GM21786 (cell line): ENCODE measurements at regions not wholly inside any gene's neighbourhood (a gene's known extent, or its start where the extent isn't known, plus 50 kb on each side); places are given as distances from the start of the nearest gene placed in this dataset.

ENCODE experiments used
- ATAC-seq: cut with Tn5 transposase; IDR thresholded peaks from one replicate; pipeline ENCODE4 v1.9.1; 2021; ENCODE audit not compliant: unreplicated experiment

DNA sequence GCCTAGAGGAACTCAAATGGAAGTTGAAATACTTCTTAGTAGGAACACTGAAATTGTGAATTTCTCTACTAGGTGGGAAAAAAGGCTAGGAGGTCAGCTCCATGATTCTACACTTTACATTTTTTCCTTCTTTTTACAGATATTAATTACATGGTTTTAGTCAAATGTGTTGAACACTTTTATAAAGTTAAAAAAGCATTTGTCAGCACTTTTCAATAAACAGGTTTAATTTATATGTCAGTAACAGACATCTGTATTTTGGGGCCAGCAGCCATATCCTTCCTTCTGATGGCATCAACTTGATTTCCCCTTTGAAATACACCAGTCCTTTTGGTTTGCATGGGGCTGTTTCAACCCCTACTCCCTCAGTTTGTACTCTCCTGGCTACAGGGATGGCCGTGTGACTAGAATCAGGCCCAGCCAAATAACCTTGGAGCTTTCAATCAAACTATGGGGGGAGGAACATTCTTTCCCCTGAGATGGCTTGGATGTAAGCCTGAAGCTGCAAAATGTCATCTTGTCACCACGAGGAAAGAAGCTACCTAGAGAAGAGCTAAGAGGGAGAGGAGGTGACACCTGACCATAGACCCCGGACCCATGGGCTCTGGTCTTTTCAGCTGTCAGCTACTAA is 171.0 kb upstream of the NEBL start:
- no peak for ATAC-seq

DNA sequence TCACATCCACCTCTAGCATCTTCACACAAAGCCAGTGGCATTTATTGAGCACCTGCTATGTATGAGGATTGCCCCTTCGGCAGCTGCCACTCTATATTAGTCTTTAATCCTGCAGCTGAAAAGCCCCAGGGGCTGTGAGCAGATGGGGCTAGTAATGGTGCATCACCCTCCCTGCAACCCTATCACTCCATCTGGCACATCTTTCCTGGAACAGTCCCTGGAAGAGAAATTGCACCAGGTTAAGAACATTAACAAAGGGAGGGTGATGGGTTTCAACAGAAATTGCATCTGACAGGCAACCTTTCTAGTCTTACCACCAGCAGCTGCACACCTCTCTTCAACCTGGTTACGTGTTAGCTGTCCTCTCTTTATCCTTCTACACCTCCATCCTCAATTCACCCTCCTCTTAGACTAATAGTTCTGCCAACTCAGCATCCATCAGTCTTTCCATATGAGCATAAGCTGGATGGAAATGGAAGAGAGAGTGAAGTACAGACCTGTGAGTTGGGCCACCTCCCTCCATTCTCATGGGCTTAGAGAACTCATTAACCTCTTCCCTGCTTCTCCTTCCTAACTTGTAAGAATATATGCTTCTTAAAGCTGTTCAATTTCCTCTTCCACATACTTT is 168.6 kb upstream of the NEBL start:
- ATAC-seq: no peak

DNA sequence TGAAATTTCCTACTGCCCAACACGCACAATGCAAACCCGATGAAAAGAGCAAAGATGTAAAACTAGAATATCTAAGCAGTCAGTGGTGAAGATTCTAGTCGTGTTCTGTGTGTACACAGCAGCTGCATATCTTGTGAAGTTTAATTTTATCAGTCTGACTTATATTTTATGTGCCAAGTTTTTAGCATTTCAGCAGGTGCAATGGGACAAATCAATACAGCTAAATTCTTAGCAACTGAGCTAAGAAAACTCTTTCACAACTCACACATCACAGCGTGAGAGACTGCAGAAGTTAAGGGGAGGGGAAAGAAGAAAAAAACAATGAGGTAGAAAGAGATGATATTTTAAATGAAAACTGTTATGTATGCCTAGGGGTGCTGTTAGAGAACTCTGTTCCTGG is 164.9 kb upstream of the NEBL start:
- ATAC-seq: no peak

DNA sequence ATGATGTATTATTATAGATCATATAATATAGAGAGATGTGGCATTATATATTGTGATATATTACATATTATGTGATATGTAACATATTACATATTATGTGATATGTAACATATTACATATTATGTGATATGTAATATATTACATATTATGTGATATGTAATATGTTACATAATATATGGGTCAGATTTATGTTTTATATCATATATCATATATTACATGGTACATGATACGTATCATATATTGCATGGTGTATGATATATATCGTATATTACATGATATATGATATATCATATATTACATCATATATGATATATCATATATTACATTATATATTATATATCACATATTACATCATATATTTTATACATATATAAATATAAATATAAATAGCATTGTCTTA is 164.1 kb upstream of the NEBL start:
- ATAC-seq: no peak

DNA sequence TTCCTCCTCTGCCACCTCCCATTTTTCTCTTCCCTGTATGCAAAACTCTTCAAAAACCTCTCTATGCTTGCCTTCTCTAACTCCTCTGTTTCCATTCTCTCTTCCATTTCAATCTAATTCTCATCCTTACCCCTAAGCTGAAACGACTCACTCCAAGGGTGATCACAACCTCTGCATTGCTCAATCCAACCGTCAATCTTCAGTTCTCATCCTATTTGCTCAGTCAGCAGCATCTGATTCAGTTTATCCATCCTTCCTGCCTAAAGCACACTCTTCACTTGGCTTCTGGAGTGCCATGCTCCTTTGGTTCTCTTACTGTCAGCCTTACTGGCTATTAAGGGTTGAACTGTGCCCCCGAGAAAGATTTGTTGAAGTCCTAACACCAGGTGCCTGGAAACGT is 163.5 kb upstream of the NEBL start:
- ATAC-seq: no peak

DNA sequence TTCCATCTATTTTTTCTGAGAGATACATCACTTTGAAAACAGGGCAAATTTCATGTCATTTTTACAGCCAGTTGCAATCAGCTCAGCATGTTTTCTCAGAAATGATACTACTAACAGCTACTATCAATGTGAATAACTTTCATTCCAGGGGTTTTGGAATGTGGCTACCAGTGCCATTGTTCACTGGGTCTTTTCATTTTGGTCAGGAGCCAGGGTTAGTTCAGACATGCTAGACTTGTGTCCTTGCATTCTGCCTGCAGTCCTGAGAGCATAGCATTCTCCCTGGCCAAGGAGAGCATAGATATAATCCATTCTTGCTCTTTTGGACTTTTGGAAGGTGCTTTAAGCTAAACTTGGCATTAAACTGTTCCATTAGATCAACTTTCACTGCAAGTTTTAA is 160.9 kb upstream of the NEBL start:
- ATAC-seq: no peak

DNA sequence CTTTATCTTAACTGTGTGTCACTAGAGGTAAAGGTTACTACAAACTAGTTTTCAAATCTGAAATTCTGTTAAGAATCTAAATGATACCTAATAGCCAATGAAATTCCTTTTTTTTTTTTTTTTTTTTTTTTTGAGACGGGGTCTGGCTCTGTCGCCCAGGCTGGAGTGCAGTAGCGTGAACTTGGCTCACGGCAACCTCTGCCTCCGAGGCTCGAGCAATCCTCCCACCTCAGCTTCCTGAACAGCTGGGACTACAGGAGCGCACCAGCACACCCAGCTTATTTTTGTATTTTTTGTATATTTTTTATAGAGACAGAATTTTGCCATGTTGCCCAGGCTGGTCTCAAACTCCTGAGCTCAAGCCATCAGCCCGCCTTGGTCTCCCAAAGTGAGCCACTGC is 160.3 kb upstream of the NEBL start:
- no peak for ATAC-seq

DNA sequence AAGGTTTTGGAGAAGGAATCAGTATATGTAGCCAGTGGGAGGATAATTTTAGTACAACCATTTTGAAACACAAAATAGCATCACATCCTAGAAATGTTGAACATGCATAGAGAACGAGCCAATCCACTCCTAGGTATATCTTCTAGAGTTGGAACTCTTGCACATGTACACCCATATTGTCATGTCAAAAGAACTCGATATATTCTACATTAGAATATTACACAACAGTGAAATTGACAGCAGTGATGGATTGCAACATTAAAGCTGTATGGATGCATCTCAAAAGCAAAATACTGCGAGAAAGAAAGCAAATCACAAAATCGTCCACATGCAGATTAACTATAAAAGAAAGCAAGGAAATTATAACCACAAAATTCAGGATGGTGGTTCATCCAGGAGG is 159.3 kb upstream of the NEBL start:
- ATAC-seq: no peak

DNA sequence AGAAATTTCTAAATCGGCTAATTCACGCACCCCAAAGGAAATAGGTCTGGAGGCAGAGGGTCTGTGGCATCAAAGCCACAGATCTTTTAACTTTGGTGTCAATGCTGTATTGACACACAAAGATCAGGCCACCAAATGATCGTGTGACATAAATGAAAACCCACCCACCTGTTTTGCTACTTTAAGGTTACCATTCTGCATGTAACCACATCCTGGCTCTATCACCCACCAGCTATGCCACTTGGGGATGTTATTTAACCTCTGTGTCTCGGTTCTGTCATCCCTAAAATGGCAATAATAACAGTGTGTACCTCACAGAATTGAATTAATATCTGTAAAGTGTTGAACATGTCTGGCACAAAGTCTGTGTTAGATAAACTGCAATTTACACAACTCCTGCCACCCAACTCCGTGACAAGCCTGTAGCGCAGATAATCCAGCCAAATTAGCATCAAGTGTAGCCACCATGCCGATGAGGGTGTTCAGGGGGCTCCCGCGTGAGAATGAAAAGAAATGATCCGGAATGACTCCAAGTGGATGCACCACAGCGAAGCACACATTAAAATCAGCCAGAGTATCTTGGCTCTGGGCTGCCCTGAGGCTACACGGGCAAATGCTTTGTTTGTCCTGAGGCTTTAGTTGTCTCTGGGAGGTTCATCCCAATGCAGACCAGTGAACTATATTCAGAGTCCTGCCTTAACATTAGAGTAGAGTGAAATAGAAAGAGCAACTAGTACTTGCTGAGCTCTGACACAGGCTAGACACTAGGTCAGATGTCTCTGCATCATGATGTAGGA is 158.4 kb upstream of the NEBL start:
- no peak for ATAC-seq

DNA sequence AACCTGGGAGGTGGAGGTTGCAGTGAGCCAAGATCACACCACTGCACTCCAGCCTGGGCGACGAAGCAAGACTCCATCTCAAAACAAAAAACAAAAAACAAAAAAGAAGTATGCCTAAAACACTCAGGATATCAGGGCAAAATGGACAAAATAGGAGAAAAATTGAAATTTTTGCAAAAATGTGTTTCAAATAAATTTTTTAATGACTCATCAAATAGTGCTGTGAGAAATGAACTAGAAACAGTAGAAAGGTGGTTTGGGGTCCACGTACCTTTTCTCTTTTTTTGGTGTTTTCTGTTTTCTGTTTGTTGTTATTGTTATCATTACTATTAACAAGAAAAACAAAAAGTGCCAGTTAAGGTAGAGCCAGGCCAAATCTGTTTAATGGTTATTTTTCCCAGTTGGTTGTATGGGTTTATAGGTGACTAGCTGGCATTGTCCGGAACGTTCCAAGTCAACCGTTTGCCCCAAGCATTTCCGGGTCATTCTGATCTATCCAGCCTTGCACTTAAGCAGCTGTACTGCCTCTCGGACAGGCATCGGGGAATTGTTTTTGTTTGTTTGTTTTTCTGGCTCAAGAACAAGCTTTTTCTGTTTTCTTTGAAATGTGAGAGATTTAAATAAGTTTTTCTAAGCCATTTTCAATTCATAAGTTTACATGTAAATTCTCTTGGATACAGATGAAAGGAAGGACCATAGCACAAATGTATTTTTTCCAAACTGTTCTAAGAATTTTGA is 157.0 kb upstream of the NEBL start:
- ATAC-seq: no peak

DNA sequence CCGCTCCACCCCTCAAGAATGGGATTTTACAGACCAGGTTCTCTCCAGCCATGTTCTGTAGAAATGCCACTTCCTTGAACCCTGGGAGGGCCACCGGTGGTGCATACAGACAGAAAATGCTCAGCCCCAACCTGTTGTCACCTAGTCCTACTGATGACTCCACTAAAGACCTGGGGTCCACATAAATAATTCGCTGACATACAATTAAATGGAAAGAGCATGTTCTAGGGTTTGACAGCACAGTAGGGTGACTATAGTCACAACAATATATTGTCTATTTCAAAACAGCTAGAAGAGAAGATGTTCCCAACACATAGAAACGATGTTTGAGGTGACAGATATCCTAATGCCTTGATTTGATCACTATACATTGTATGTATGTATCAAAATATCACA is 155.6 kb upstream of the NEBL start:
- ATAC-seq: no peak

DNA sequence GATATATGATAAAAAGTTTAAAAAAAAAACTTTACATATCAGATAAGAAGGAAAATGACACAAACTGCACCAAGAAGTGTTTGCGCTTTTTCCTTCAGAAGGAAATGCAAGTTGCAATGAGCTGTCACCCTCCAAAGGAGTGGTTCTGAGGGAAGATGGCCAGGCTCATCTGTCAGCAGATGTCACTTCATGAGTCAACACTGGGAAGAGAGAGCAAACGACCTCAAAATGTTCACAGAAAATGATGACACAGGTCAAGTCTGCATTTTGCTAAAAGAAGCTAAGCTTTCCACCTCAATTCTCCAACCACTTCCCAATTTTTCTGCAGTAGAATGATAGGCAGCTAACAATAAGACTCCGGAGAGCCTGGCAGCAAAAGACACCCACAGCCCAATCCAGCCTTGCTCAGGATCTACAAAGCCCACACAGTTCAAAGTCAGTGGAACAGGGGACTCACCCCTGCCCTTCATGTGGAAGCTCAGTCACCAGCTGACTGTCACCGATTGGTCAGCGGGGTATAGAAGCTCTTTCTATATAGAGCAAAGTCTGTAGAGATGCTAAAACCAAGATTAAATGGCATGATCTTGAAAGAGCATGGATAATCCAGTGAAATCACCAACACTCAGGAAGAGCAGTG is 155.1 kb upstream of the NEBL start:
- no peak for ATAC-seq

DNA sequence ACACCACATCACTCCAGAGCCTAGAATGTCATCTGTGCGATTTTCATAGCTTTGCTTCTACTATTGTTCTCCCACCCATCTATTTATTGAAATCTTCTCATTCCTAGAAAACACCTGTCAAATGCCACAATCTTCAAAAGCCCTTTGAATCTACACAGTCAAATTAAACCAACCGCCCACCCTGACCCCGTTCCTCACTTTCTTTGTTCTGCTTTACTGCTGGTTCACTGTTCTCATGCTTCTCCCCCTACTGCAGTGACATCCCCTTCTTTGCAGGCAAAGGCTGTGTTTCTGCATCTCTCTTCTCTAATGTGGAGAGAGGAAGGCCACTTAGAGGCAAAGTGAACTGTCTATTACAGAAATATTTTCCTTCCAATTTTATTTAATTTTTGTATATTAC is 152.4 kb upstream of the NEBL start:
- ATAC-seq: no peak

DNA sequence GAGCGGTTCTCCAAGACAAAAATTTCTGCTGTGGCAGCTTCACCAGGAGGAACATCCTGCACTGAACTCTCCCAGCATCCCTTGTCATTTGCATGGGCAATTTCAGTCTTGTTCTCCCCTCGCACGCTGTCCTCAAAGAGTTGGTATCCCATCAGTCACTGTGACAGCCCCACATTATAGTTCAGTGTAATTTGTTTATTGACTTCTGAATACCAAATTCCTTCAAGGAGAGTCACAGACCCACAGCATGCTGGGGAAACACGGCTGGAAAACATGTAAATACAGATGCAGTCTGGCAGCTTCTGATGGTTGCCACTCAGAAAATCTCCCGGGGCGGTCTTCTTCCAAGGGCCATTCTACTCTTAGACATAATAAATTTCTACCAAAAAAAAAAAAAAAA is 151.0 kb upstream of the NEBL start:
- ATAC-seq: no peak

DNA sequence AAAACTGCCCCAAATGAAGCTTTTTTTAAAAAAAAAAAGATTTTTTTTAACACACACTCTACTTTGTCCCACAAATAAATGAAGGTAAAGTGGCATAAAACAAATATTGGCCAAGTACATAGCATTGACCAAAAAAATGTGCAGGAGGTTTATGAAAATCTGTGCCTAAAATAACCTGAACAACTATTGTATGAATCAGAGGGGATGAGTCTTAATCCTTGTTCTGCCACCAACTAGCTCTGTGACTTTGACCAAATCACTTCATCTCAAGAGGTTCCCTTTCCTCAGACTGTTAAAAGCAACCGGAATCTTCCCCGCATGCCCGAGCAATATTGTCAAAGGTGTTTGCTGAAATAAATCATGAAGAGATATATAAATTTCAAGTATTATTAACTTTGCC is 150.4 kb upstream of the NEBL start:
- no peak for ATAC-seq

DNA sequence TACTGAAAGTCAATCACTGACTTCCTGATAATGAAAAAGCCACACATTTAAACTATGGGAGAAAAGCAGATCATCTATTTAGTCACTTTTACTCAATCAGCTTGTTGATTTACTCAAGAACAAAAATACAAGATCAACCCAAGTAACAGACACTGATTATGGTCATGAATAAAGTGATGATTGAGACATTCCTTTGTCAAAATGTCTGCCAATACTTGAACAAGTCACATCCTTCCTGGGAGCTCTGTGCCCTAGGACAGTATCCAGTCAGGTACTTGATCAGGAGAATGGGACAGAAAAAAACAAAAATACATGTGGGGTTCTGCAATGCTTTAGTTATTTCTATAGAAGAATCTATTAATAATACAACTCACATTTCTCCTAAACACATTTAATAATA is 150.0 kb upstream of the NEBL start:
- no peak for ATAC-seq

DNA sequence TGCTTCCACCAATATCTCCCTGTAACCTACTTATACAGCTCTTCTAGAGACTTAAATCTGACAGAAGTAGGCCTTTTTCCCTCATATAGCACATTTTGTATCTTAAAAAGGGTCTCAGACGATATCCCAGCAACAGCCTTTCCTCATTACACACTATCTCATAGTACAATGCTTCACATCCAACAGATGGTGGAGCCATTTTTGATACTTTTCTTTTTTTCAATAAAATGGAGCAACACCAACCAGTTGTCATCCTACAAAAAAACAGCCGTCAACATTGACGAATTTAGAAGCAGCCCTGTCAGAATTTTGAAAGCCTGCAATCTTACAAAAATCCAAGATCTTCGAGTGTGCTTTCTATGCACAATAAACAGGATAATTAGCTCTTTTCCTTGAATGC is 145.9 kb upstream of the NEBL start:
- ATAC-seq: no peak

DNA sequence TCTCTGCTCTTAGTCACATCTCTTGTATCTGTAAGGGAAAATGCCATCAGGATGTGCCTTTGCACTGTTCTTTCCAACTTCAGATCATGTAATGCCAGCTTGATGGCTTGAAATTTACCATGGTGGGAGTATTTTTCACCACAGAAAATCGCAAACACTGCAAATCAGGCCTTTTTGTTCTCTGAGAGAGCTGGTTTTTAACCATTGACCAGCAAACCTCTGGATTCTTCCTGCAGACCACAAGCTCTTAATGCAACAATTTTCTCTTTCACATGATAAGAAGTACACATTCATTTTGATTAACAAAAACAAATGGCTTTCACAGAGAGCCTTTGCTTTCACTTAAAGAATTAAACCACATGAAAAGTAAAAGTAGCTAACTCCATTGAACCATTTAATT is 145.4 kb upstream of the NEBL start:
- no peak for ATAC-seq

DNA sequence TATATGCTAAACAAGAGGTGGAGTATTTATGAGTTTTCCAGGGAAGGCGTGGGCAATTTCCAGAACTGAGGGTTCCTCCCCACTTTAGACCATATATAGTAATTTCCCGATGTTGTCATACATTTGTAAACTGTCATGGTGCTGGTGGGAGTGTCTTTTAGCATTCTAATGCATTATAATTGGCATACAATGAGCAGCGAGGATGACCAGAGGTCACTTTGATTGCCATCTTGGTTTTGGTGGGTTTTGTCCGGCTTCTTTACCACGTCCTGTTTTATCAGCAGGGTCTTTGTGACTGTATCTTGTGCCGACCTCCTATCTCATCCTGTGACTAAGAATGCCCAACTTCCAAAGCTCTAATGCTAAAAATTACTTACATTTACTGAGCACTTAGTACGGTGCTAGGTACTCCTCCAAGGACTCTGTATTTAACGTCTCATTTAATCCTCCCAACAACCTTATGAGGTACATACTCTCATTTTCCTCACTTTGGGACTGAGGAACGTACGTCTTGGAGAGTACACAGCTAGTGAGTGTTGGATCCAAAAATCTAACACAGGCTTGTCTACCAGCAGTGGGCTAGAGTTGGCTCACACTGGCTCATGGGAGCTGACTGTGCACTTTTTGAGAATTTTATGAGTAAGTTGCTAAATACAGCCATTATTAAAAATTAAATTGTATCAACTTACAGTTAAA is 144.8 kb upstream of the NEBL start:
- ATAC-seq: no peak

DNA sequence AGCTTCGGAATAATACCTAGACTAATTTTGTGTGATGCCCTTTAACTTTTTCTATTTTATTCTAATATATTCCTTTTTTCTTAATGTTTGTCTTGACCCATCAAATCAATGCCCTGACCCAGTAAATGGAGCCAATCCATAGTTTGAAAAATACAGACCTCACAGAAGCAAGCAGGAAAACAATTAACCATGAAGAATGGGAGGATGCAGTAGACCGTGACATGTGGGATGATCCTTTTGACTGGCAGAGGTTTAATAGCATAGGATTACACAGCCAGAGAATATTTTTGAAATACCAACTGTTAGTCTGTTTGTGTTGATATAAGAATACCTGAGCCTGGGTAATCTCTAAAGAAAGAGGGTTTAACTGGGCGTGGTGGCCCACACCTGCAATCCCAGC is 142.6 kb upstream of the NEBL start:
- ATAC-seq: no peak

DNA sequence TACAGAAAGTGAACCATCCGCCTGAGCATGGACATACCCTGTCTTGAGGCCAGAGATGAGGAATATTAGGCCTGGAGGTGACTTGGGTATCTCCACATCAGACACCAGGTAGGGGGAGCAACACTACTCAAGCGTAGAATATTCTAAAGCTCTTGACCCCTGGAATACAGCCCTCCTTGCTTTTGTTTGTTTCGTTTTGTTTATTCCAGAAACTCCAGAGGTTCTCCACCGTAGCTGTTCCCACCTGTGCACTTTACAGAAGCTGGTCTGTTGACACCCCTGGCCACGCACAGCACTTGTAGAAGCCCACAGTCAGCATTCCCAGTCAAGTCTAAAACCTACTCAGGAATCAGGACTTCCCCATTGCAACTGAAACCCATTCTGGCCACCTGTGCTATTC is 139.6 kb upstream of the NEBL start:
- no peak for ATAC-seq
